Large intestine (tissue), 3 donors: ENCODE measurements at regions not wholly inside any gene's neighbourhood (a gene's known extent, or its start where the extent isn't known, plus 50 kb on each side); places are given as distances from the start of the nearest gene placed in this dataset.
"Not testable (repeated sequence)": the region's sequence is repeated elsewhere in the genome, so short reads cannot be mapped to it uniquely, and the experiment has no call there.

Experiments used
- DNase-seq, 2 donors: peaks; one replicate each; pipeline versions ENCODE4 v3.0.0 to v3.0.0-alpha.2; 2013
- H3K27ac ChIP-seq: one replicate; pipeline ENCODE4 v1.5.1; 2013; ENCODE audit warnings: low read length
- H3K27me3 ChIP-seq: 2 replicates; pipeline ENCODE4 v1.6.1; 2013; ENCODE audit warnings: low read length; ENCODE audit not compliant: control insufficient read depth, insufficient read depth
- H3K36me3 ChIP-seq: 2 replicates; pipeline ENCODE4 v1.6.1; 2013; ENCODE audit warnings: low read length; ENCODE audit not compliant: control insufficient read depth, insufficient read depth
- H3K4me1 ChIP-seq: one replicate; pipeline ENCODE4 v1.6.1; 2013; ENCODE audit warnings: low read length; ENCODE audit not compliant: control insufficient read depth, insufficient read depth
- H3K4me3 ChIP-seq: one replicate; pipeline ENCODE4 v1.5.1; 2013; ENCODE audit warnings: low read length
- H3K9me3 ChIP-seq: one replicate; pipeline ENCODE4 v1.6.1; 2013; ENCODE audit warnings: mild to moderate bottlenecking, low read depth, low read length, moderate library complexity; ENCODE audit not compliant: control insufficient read depth
- WGBS: methylation state at CpG from one replicate; pipeline ENCODE4 v1.1.5; 2013; ENCODE audit warnings: low lambda C conversion rate; ENCODE audit not compliant: insufficient coverage; 5-methylcytosine and 5-hydroxymethylcytosine counted together

DNA sequence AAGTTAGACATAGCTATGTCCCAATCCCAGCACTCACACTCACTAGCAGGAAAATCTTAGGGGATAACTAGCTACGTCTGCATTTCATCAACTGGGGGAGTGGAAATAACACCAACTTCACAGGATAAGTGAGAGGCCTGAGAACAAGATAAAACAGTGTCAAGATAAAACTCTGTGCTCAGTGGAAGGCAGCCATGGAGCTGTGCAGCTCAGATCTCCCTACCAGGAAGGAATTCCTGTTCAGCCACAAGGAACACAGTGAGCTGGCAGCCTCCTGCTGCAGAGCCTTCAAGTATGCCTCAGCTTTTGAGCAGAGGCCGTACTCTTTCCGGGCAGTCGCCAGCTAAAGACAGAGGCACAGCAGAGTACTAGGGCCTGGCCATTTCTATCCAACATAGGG is 115.8 kb upstream of the TOPAZ1 start:
- Histone ChIP-seq H3K27ac (no peak overlapping the region), H3K36me3 (no peaks in the 10 kb centered on the region)
- DNase-seq: no peak

GRCh38 chr3:44128057-44128775 is 113.5 kb upstream of the TOPAZ1 start:
- Histone ChIP-seq H3K36me3 (no peaks in the 10 kb centered on the region), H3K4me3 (no peak overlapping the region), H3K27ac (no peak overlapping the region), H3K4me1 (no peaks in the 10 kb centered on the region), H3K9me3 (no peaks in the 10 kb centered on the region), H3K27me3 (no peaks in the 10 kb centered on the region)
- no peak for DNase-seq
- WGBS: no CpG with 5 or more reads among the region's 7 CpGs

More for the DNA sequence above, 115.8 kb upstream of the TOPAZ1 start:
- Histone ChIP-seq H3K27me3 (no peaks in the 10 kb centered on the region), H3K4me3 (no peak overlapping the region), H3K9me3 (no peaks in the 10 kb centered on the region), H3K4me1 (no peaks in the 10 kb centered on the region)
- WGBS: no CpG with 5 or more reads among the region's 4 CpGs

- no peaks in the 10 kb centered on the region for H3K4me1 ChIP-seq
- WGBS: no CpG with 5 or more reads among the region's 4 CpGs
- no peaks in the 10 kb centered on the region for H3K36me3 ChIP-seq
- H3K27ac ChIP-seq: no peak overlapping the region
- no peaks in the 10 kb centered on the region for H3K9me3 ChIP-seq
- no peak for DNase-seq
- H3K4me3 ChIP-seq: no peak overlapping the region
- H3K27me3 ChIP-seq: no peaks in the 10 kb centered on the region
Measured at GRCh38 chr3:44130249-44130648, 111.4 kb upstream of the TOPAZ1 start.

DNA sequence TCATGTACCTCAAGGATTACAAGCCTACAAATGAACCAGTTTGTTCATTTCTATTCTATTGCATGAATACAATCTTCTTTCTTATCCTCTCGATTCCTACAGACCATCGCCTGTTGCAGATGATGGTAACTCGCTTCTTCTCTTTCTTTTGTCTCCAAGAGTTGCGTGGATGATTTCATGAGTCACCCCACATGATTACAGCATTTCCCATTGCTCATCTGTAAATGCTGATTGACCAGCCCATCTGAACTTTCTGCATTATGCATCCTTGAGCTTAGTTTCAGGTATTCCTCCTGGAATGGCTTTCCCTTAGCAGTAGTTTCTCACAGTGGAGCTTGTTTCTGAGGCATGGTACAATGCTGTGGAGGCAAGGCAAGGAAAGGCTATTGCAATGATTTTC is 109.6 kb upstream of the TOPAZ1 start:
- WGBS: 100% methylated on average over 1 of the region's 4 CpGs

GRCh38 chr3:44132593-44132992 is 109.1 kb upstream of the TOPAZ1 start:
- H3K4me3 ChIP-seq: no peak overlapping the region
- H3K36me3 ChIP-seq: no peaks in the 10 kb centered on the region
- no peaks in the 10 kb centered on the region for H3K27me3 ChIP-seq
- no peaks in the 10 kb centered on the region for H3K4me1 ChIP-seq
- no peaks in the 10 kb centered on the region for H3K9me3 ChIP-seq
- no peak for DNase-seq
- WGBS: no CpG with 5 or more reads among the region's 7 CpGs
- H3K27ac ChIP-seq: no peak overlapping the region

More for the DNA sequence above, 109.6 kb upstream of the TOPAZ1 start:
- Histone ChIP-seq H3K36me3 (no peaks in the 10 kb centered on the region), H3K4me3 (no peak overlapping the region), H3K9me3 (no peaks in the 10 kb centered on the region), H3K27me3 (no peaks in the 10 kb centered on the region), H3K27ac (no peak overlapping the region), H3K4me1 (no peaks in the 10 kb centered on the region)
- no peak for DNase-seq

DNA sequence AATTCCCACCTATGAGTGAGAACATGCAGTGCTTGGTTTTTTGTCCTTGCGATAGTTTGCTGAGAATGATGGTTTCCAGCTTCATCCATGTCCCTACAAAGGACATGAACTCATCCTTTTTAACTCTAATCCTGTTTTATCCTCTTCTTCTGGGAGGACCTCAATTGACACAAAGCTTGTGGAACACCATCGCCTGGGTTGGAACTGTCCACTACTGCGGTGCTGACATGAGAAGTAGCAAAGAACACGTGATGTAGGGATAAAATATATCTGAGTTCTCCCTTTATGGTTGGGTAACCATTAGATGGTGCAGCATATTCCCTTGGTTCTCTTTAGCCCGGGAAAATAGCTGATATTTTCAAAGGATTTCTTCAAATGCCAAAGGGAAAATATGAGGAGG is 105.3 kb upstream of the TOPAZ1 start:
- DNase-seq: peak in 1 of 2 donors; percentile 8

GRCh38 chr3:44146073-44146472 is 95.6 kb upstream of the TOPAZ1 start:
- Histone ChIP-seq H3K27ac (no peak overlapping the region), H3K4me1 (no peaks in the 10 kb centered on the region), H3K36me3 (no peaks in the 10 kb centered on the region), H3K9me3 (no peaks in the 10 kb centered on the region), H3K4me3 (no peak overlapping the region), H3K27me3 (peaks cover 3% of the 10 kb centered on the region)
- no CpG with 5 or more reads among the region's 1 CpG for WGBS
- DNase-seq: peak in 1 of 2 donors; percentile 36

More for the DNA sequence above, 105.3 kb upstream of the TOPAZ1 start:
- Histone ChIP-seq H3K27ac (no peak overlapping the region), H3K4me3 (no peak overlapping the region), H3K27me3 (no peaks in the 10 kb centered on the region), H3K4me1 (no peaks in the 10 kb centered on the region), H3K9me3 (no peaks in the 10 kb centered on the region), H3K36me3 (no peaks in the 10 kb centered on the region)
- WGBS: 50% methylated on average over 2 of the region's 5 CpGs

- no peaks in the 10 kb centered on the region for H3K36me3 ChIP-seq
- WGBS: no CpG with 5 or more reads among the region's 2 CpGs
- DNase-seq: no peak
- H3K9me3 ChIP-seq: no peaks in the 10 kb centered on the region
- H3K27ac ChIP-seq: no peak overlapping the region
- H3K4me3 ChIP-seq: no peak overlapping the region
- peaks cover 2% of the 10 kb centered on the region for H3K27me3 ChIP-seq
- H3K4me1 ChIP-seq: no peaks in the 10 kb centered on the region
Measured at GRCh38 chr3:44159696-44160300, 81.9 kb upstream of the TOPAZ1 start.

GRCh38 chr3:44160818-44161217 is 80.9 kb upstream of the TOPAZ1 start:
- Histone ChIP-seq H3K27me3 (peaks cover 2% of the 10 kb centered on the region), H3K9me3 (no peaks in the 10 kb centered on the region), H3K4me3 (no peak overlapping the region), H3K27ac (no peak overlapping the region), H3K36me3 (no peaks in the 10 kb centered on the region), H3K4me1 (no peaks in the 10 kb centered on the region)
- WGBS: no CpG with 5 or more reads among the region's 4 CpGs
- DNase-seq: no peak

DNA sequence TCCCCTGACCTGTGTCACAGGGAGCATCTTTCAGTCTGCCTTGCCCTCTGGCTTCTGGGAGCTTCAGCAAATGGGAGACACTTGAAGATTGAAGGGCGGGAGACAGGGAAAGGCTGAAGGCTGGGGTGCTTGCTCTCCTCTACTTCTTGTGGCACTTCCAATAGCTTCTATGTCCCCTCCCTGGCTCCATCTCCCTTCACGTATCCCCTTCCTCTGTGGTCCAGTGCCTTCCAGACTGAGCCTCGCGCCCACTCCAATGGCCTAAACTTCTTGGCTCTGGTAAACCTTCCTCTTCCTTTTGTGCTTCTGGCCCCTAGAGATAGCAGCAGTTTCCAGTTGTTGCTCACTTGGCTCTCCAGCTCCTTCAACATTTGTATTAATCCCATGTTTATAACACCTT is 69.8 kb upstream of the TOPAZ1 start:
- H3K9me3 ChIP-seq: peaks cover 3% of the 10 kb centered on the region

DNA sequence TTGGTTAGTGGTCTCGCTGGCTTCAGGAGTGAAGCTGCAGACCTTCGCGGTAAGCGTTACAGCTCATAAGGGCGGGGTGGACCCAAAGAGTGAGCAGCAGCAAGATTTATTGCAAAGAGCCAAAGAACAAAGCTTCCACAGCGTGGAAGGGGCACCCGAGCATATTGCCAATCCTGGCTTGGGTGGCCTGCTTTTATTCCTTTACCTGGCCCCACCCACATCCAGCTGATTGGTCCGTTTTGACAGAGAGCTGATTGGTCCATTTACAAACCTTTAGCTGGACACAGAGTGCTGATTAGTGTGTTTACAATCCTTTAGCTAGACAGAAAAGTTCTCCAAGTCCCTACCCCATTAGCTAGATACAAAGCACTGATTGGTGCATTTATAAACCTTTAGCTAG is 69.0 kb upstream of the TOPAZ1 start:
- WGBS: no CpG with 5 or more reads among the region's 8 CpGs
- H3K36me3 ChIP-seq, H3K27me3 ChIP-seq, H3K4me1 ChIP-seq, DNase-seq, H3K9me3 ChIP-seq, H3K27ac ChIP-seq, H3K4me3 ChIP-seq: not testable (repeated sequence)

More for the DNA sequence above, 69.8 kb upstream of the TOPAZ1 start:
- DNase-seq: no peak
- no peaks in the 10 kb centered on the region for H3K27me3 ChIP-seq
- H3K4me1 ChIP-seq: no peaks in the 10 kb centered on the region
- no peak overlapping the region for H3K27ac ChIP-seq
- no peaks in the 10 kb centered on the region for H3K36me3 ChIP-seq
- no peak overlapping the region for H3K4me3 ChIP-seq
- no CpG with 5 or more reads among the region's 4 CpGs for WGBS
